SIG-M5 (cell line): ENCODE measurements at regions not wholly inside any gene's neighbourhood (a gene's known extent, or its start where the extent isn't known, plus 50 kb on each side); places are given as distances from the start of the nearest gene placed in this dataset.
"Not testable (repeated sequence)": the region's sequence is repeated elsewhere in the genome, so short reads cannot be mapped to it uniquely, and the experiment has no call there.

Experiments used
- DNase-seq: peaks from one replicate; lab custom pipeline; 2025; lab: John Stamatoyannopoulos, UW

DNA sequence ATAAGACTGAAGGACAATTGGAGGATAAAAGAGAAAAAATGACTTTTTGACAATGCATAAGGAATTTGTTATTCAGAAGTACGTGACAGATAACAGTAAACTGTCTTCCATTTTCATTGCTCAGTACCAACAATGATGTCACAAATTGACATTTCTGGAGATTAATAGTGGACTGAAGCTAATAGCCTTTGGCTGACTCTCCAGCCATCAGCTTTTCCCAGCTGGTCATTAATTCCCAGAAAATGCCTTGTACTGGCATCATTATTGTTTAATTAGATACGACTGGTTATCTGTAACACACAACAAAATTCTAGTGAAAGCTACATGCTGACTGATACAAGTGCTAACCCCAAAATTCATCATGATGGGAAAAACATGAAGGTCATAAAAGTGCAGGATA lies 147.9 kb upstream of the FGF13 start:
- DNase-seq = no peak

DNA sequence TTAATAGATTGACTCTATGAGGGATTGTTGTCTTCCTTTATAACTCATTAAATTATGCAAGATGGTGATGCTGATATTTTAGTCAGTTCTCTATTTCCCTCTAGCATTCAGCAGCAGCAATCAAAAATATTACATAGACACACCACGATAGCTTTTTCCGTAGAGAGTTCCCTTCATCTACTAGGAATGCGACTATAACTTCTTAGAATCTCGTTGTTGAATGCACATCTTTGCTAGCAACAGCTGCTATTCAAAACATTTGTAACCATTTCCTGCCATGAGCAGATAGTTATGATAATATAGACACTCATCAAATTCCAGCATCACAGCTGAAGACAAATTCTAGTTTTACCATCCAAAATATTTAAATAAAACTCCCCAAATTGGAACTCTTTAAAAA lies 147.4 kb upstream of the FGF13 start:
- DNase-seq = no peak

DNA sequence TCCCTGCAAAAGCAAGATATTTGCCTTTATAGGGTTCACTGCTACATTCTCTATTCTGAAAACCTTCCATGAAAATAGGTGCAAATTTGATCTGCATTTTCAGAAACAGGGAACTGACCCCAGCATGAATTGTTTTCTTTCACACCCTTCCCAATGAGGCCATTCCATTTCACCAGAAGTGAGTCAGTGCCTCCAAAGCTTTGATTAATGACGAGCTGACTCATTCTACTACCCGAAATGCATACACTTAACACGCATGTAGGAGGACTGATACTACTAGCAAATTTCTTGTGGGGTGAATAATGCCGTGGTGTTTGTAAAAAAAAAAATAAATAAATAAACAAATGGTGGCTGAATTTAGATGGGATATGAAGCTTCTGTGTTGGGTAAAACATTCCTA lies 146.9 kb upstream of the FGF13 start:
- DNase-seq = no peak

DNA sequence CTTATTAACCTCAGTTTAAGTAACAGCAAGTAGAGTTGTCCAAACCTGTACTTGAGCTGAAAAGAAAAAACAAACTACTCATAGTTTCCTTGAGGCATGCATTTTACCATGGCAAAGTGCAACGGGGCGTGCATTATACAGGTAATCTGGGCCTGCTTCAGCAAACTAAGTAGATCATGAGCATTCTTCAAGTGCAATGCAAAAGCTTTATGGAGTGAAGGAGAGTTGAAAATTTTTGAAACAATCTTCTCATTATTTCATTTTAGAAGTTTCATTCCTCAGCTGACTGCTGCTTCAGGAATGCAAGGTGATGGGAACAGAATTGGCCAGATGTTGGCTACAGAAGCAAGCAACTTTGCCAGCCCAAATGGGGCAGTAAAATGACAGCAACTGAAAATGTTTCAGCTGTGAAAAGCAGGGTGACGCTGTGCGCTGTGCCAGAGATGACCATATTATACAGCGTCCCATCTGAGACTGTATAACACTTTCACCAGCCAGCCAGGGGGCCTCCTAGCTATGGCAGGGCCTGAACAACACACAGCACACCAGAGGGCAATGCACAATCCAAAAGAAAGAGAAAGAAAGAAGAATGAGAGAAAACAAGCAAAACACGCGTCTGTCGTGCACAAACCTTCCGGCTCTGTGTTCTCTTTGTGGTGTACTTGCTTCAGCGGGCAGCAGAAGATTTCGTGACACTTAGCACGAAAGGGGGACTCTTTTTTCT lies 145.5 kb upstream of the FGF13 start:
- no peak for DNase-seq

DNA sequence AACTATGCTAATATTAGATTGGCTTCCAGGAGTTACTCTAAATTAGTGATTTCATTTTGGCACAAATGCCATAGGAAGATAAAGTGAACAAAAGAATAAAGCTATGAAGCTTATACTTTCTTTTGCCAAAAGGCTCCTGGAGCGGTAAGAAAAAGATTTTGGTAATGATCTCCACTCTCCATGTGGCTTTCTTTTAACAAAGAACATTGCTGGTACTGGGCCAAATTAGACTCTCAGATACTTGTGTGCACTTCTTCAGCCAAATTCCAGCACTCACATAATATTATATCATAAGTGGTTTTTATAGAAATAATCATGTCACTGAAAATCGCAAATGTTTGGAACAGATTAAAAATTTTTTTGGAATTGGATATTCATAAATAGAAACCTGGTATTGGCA lies 142.4 kb upstream of the FGF13 start:
- DNase-seq = no peak

DNA sequence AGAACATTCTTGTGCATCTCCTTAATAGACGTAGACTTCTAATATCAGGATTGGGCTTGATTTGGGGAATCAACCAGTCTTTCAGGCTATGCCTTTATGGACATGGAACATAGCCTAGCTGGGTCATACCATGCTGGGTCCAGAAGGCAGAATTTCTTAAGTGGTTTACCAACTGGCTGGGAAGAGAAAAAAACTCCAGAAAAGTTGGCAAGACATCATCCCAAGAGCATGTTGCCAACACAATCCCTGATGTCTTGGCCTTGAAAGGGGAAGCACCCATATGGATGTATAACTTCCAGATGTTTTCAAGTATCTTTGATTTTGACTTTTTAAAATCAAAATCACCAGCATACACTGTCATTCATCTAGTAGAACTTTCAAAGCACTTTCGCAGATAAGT lies 138.0 kb upstream of the FGF13 start:
- DNase-seq = no peak

DNA sequence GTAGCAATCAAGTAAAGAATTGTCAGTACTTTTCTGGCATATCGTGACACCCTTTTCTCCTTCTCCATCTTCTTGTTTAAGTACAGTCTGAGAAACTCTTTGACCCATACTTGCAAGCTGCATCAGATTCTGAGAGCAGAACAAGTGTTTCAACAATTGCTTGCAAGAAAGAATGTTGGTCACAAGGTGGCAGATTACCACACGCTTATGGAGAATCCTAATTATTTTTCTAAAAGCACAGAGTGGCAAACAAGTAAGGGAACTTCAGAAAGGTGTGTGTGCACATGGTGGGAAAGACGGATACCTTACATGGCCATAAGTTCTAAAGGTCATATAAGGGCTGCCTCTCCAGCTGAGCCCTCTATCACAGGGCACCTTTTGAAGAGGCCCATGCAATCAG lies 136.4 kb upstream of the FGF13 start:
- no peak for DNase-seq

DNA sequence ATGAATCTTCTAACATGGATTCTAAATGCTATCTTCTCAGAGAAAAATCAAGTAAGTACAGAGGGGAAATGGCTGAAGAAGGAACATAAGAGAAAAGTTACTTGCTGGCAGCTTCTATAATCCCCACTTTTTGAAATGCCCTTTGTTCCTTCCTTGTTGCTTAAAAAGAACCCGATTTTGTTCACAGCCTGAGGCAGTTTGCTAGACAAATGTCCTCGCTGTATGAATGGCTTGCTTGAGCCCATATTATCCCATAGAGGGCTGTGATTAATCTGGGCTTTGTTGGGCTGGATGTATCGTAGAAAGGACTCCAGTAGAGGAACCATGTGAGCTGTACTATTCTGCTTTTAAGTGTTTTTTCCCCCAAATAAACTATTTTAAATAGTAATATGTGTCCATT lies 134.3 kb upstream of the FGF13 start:
- DNase-seq = no peak

DNA sequence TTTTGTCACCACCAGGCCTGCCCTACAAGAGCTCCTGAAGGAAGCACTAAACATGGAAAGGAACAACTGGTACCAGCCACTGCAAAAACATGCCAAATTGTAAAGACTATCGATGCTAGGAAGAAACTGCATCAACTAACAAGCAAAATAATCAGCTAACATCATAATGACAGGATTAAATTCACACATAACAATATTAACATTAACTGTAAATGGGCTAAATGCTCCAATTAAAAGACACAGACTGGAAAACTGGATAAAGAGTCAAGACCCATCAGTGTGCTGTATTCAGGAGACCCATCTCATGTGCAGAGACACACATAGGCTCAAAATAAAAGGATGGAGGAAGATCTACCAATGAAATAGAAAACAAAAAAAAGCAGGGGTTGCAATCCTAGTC lies 95.9 kb upstream of the FGF13 start:
- DNase-seq = not testable (repeated sequence)

DNA sequence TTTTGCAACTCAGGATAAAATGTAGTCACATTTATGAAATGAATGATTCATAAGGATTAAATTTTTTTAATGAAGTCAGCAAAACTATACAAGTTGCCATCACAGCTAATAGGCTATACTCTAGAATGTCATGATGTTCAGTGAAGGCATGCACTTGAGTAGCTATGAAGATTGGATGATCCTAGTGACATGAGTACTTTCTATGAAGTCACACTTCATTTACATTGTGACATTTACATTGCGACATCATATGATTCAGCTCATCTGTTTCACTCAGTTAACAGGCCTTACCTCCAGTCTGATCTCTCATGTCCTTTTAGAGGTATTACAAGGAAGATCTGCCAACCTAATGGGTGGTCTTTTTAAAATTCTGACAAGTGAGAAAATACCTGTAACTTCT lies 82.7 kb upstream of the FGF13 start:
- no peak for DNase-seq

DNA sequence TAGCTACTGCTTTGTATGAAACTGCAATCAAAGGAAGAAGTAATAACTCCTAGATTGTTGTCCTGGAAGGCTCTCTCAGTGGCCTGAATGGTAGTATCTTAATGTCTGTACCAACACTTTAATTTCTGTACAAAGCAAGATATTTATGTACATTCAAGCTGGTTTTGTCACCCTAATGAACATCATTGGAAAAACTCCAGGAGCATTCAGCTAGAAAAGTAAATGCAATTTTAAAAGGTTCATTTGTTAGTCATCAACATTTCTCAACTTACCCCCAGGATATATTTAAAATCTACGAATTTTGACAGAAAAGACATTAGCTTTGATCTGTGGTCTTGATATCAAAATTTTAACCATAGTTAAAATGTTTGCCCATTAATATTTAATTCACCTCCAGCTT lies 80.0 kb upstream of the FGF13 start:
- no peak for DNase-seq

DNA sequence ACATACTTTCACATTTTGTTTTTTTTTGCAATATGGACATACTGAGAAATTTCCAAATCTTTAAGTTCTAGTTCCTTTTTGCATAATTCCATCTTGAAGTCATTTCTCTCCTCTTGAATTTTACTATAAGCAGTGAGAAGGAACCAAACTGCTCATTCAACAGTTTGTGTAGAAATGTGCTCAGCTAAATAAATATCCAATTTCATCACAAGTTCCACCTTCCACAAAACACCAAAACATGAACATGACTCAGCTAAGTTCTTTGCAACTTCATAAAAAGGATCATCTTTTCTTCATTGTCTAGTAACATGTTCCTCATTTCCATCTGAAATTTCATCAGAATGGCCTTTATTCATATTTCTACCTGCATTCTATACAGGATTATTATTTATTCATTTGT lies 77.3 kb upstream of the FGF13 start:
- no peak for DNase-seq

DNA sequence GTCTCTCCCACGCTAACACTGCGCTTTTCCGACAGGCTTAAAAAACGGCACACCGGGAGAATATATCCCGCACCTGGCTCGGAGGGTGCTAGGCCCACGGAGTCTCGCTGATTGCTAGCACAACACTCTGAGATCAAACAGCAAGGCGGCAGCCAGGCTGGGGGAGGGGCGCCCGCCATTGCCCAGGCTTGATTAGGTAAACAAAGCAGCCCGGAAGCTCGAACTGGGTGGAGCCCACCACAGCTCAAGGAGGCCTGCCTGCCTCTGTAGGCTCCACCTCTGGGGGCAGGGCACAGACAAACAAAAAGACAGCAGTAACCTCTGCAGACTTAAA lies 67.0 kb upstream of the FGF13 start:
- not testable (repeated sequence) for DNase-seq

DNA sequence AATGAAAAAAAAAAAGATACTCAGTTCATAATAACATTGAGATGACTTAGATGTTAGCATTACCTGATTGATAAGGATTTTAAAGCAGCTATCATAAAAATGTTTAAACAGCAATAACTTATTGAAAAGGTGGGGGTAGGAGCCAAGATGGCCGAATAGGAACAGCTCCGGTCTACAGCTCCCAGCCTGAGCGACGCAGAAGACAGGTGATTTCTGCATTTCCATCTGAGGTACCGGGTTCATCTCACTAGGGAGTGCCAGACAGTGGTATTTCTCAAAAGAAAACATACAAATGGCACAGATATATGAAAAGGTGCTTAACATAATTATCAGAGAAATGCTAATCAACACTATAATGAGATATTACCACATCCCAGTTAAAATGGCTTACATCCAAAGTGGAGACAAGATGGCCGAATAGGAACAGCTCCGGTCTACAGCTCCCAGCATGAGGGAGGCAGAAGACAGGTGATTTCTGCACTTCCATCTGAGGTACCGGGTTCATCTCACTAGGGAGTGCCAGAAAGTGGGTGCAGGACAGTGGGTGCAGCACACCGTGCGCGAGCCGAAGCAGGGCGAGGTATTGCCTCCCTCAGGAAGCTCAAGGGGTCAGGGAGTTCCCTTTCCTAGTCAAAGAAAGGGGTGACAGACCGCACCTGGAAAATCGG lies 66.5 kb upstream of the FGF13 start:
- not testable (repeated sequence) for DNase-seq

DNA sequence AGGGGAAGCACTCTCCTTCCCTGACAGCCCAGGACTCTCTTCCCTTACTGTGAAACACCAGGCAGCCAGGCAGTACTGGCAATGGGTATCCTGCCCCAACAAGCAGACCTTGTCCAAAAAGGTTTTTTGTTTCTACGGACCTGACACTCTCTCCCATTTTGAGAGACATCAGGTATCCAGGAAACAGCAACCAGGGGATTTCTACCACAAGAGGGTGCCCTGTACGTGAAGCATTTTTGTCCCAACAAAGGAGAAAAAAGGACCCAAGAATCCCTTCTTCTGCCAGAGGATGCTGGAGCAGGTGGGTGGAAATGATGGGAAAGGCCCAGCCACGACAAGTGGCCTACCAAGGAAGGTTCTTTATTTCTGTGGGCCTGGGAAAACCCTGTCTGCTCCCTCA lies 65.7 kb upstream of the FGF13 start:
- DNase-seq = no peak

DNA sequence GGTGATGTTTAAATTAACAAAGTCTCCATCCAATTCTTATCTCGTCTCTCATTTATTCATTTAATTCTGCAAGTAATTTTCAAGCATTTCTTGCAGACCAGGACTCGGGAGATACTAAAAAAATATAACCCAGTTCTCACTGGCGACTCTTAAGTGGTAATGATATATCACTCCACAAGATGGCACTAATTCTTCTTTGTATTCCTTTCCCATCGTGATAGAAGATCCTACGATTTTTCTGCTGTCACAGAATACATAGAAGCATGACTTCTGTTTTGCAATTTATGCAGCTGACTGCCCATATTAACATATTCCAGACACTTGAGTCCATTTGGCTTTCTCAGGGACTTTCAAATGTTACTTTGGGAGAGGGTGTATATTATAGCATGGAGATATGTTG lies 64.0 kb upstream of the FGF13 start:
- DNase-seq = no peak

DNA sequence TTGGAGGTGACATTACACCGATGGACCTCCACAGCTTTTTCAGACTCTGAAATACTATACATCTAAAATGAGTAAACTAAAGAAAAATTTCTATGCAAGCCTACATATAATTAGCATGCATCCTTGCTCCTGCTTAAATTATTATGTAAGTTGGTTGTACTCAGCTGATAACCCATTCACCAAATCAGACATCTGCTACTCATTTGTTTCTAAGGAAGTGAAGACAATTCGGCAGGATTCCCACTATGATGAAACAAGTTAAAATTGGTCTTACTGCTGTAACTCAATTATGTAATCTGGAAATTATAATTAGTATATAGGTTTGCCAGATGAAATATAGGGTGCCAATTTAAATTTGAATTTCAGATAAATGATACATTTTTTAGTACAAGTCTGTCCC lies 59.5 kb upstream of the FGF13 start:
- no peak for DNase-seq

DNA sequence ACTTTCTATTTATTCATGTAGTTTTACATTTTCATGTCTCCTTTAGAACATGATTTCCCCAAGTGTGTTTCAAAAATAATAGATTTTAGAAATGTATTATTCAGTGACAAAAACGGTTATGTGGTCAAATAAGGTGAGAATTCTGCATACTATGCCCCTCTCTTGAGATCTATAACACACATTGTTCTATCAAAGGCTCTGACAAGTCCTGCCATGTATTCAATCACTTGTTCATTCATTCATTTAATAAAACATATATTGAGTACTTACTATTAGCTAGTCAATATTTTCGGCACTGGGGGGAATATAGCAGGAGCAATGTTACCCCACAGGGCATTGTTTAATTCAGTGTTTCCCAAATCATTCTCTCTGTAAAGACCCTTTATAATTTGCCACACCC lies 58.4 kb upstream of the FGF13 start:
- DNase-seq = no peak

DNA sequence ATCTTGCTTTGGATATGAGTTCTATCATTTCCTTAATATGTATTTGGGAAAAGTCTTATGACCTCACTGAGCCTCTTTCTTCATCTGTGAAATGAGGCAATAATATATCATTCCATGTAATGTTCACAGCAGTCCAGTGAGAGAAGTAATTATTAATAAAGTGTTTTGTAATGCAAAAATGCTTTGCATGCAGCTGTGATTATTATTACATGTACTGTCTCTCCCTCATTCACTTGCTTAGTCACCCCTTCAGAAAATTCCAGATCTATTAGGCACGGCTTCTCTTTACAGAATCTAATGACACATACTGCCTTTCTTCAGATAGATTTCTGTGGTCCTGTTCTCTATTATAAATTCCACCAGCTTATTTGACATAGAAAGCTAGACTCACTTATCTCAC lies 53.5 kb upstream of the FGF13 start:
- no peak for DNase-seq

DNA sequence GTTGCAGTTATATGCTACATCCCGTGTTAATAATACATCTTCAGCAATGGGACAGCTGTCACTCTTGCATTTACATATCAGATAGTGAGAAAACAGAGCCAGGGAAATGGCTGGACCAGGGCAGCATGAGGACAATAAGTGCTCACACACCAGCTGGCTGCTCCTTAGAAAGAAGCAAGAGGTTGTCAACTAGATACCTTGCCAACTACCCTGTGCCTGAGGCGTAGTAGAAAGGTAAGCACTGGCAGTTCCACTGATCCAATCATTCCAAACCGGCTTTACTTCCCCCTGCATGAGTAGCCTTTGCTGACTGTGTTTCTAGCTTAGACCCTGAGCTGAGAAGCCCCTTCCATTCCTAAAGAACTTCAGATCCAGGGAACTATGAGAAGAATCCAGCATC lies 52.2 kb upstream of the FGF13 start:
- no peak for DNase-seq

DNA sequence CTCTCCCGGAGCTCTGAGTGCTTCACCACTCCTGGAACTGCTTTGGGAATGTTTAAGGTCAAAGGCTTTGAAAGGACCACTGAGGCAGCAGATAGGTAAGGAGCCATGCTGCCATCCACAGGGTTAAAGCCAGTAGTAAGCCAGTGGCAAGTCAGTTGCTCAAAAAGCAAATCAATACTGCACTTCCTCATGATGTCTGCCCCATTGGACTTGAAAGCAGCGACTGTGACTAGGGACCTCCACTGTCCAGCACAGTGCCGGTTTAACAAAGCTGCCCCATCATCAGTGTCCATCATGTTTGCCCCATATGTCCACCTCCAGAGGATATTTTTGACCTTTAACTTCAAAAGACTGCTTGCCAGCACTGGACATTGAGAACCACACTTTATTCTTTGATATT lies 49.9 kb upstream of the FGF13 start:
- DNase-seq = no peak
